Ishikawa (cell line): ENCODE measurements at regions not wholly inside any gene's neighbourhood (a gene's known extent, or its start where the extent isn't known, plus 50 kb on each side); places are given as distances from the start of the nearest gene placed in this dataset.

Experiments
- CEBPB ChIP-seq: IDR thresholded peaks from 2 replicates; pipeline ENCODE4 v1.6.1; 2012
- CREB1 ChIP-seq: IDR thresholded peaks from 2 replicates; pipeline ENCODE4 v1.6.1; 2012; ENCODE audit warnings: low read depth
- EGR1 ChIP-seq: IDR thresholded peaks from 2 replicates; pipeline ENCODE4 v1.6.1; 2012
- EP300 ChIP-seq: IDR thresholded peaks from 2 replicates; pipeline ENCODE4 v1.6.1; 2012; ENCODE audit warnings: borderline replicate concordance
- FOXM1 ChIP-seq: IDR thresholded peaks from 2 replicates; pipeline ENCODE4 v1.6.1; 2012; ENCODE audit warnings: low read depth, borderline replicate concordance
- MAX ChIP-seq: IDR thresholded peaks from 2 replicates; pipeline ENCODE4 v1.6.1; 2012
- NFIC ChIP-seq: IDR thresholded peaks from 2 replicates; pipeline ENCODE4 v1.6.1; 2012
- RAD21 ChIP-seq: IDR thresholded peaks from 2 replicates; pipeline ENCODE4 v1.6.1; 2012; ENCODE audit warnings: low read depth
- TAF1 ChIP-seq: IDR thresholded peaks from 2 replicates; pipeline ENCODE4 v1.6.1; 2012; ENCODE audit warnings: low read depth, mild to moderate bottlenecking
- TCF12 ChIP-seq: IDR thresholded peaks from 2 replicates; pipeline ENCODE4 v1.6.1; 2012; ENCODE audit warnings: low read depth
- TEAD4 ChIP-seq: IDR thresholded peaks from 2 replicates; pipeline ENCODE4 v1.6.1; 2012
- YY1 ChIP-seq: IDR thresholded peaks from 2 replicates; pipeline ENCODE4 v1.6.1; 2012; ENCODE audit warnings: low read depth
- ZBTB7A ChIP-seq: IDR thresholded peaks from 2 replicates; pipeline ENCODE4 v1.6.1; 2012; ENCODE audit warnings: low read depth
- TF ChIP-seq, protein P1 (sequence below): IDR thresholded peaks from 2 replicates; pipeline ENCODE4 v1.6.1; 2012; ENCODE audit warnings: low read depth, mild to moderate bottlenecking
- TF ChIP-seq, protein P2 (sequence below): IDR thresholded peaks from 2 replicates; pipeline ENCODE4 v1.6.1; 2012

- no peak for TF ChIP-seq NFIC
- TF ChIP-seq EGR1 = no peak
- no peak for TF ChIP-seq TAF1
- no peak for TF ChIP-seq FOXM1
- TF ChIP-seq RAD21 = no peak
- TF ChIP-seq EP300 = no peak
- no peak for TF ChIP-seq YY1
- TF ChIP-seq, protein P1, sequence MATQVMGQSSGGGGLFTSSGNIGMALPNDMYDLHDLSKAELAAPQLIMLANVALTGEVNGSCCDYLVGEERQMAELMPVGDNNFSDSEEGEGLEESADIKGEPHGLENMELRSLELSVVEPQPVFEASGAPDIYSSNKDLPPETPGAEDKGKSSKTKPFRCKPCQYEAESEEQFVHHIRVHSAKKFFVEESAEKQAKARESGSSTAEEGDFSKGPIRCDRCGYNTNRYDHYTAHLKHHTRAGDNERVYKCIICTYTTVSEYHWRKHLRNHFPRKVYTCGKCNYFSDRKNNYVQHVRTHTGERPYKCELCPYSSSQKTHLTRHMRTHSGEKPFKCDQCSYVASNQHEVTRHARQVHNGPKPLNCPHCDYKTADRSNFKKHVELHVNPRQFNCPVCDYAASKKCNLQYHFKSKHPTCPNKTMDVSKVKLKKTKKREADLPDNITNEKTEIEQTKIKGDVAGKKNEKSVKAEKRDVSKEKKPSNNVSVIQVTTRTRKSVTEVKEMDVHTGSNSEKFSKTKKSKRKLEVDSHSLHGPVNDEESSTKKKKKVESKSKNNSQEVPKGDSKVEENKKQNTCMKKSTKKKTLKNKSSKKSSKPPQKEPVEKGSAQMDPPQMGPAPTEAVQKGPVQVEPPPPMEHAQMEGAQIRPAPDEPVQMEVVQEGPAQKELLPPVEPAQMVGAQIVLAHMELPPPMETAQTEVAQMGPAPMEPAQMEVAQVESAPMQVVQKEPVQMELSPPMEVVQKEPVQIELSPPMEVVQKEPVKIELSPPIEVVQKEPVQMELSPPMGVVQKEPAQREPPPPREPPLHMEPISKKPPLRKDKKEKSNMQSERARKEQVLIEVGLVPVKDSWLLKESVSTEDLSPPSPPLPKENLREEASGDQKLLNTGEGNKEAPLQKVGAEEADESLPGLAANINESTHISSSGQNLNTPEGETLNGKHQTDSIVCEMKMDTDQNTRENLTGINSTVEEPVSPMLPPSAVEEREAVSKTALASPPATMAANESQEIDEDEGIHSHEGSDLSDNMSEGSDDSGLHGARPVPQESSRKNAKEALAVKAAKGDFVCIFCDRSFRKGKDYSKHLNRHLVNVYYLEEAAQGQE = no peak
- TF ChIP-seq, protein P2, sequence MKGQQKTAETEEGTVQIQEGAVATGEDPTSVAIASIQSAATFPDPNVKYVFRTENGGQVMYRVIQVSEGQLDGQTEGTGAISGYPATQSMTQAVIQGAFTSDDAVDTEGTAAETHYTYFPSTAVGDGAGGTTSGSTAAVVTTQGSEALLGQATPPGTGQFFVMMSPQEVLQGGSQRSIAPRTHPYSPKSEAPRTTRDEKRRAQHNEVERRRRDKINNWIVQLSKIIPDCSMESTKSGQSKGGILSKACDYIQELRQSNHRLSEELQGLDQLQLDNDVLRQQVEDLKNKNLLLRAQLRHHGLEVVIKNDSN = no peak
- no peak for TF ChIP-seq MAX
- TF ChIP-seq TEAD4 = no peak
- no peak for TF ChIP-seq TCF12
- TF ChIP-seq CEBPB = no peak
- TF ChIP-seq CREB1 = no peak
- TF ChIP-seq ZBTB7A = no peak
Observed at GRCh38 chr10:29124864-29125263, 164.0 kb upstream of the LYZL1 start.

- no peak for TF ChIP-seq ZBTB7A
Observed at GRCh38 chr10:29127037-29127700, 161.7 kb upstream of the LYZL1 start.

GRCh38 chr10:29127731-29128130 lies 161.1 kb upstream of the LYZL1 start:
- TF ChIP-seq TCF12 (no peak), RAD21 (no peak), TEAD4 (no peak), FOXM1 (no peak), ZBTB7A (no peak), YY1 (no peak), TAF1 (no peak), CREB1 (no peak), CEBPB (no peak), MAX (no peak), EGR1 (no peak), NFIC (no peak), EP300 (no peak)
- TF ChIP-seq, protein P2 = no peak
- TF ChIP-seq, protein P1 = no peak

- TF ChIP-seq RAD21 (peak; percentile 47), EP300 (no peak), TAF1 (no peak), MAX (no peak), CREB1 (no peak), TEAD4 (no peak)
Observed at GRCh38 chr10:29130190-29130673, 158.6 kb upstream of the LYZL1 start.

- TF ChIP-seq RAD21 (no peak), EP300 (no peak), TEAD4 (no peak), MAX (no peak), TCF12 (no peak), FOXM1 (no peak), ZBTB7A (no peak), TAF1 (no peak), NFIC (no peak), CREB1 (no peak), YY1 (no peak)
- TF ChIP-seq, protein P2 = no peak
Observed at GRCh38 chr10:29131952-29132547, 156.8 kb upstream of the LYZL1 start.
